ENCODE measurements at regions not wholly inside any gene's neighbourhood (a gene's known extent, or its start where the extent isn't known, plus 50 kb on each side); places are given as distances from the start of the nearest gene placed in this dataset.

- POLR2A ChIA-PET = no interaction called here
- BruUV-seq (replicated peaks) = no TSS peak
- in situ Hi-C loops (cut with MboI) = no loop called here
These were observed 601.0 kb downstream of the NUF2 start for GRCh38 chr1:163922743-163923201.

GRCh38 chr1:163924041-163924440 is 602.3 kb downstream of the NUF2 start:
- no peaks in the 10 kb centered on the region; the same call in 1 of the 2 replicates for H3K9me3 ChIP-seq (replicated peaks; ENCODE audit: control insufficient read depth, insufficient read depth, low read depth, low read length)
- no peaks in the 10 kb centered on the region for H3K27me3 ChIP-seq (ENCODE audit: control insufficient read depth in 2 of 2, insufficient read depth in 2 of 2, low read length in 2 of 2)
- WGBS (ENCODE audit: insufficient coverage, low coverage, missing lambda C conversion rate) = 0% methylated on average over 3 of the region's 3 CpGs
- no peaks in the 10 kb centered on the region for H4K20me1 ChIP-seq (replicated peaks; ENCODE audit: control insufficient read depth, insufficient read depth, low read length)
- DNase-seq (ENCODE audit: extremely low read depth in 1 of 4, low spot score in 3 of 4) = no peak
- H3K4me1 ChIP-seq (replicated peaks in 1 of 2; ENCODE audit: control insufficient read depth in 2 of 2, insufficient read depth in 2 of 2, low read length in 2 of 2) = no peaks in the 10 kb centered on the region
- ChIA-PET CTCF (ENCODE audit: low intra/inter-chr PET ratio) (no interaction called here), POLR2A (no interaction called here)
- no peaks in the 10 kb centered on the region for H3K79me2 ChIP-seq (ENCODE audit: control insufficient read depth, insufficient read depth, low read length)
- no peak overlapping the region for H3K4me3 ChIP-seq
- FAIRE-seq = no peak
- in situ Hi-C loops (cut with MboI) = no loop called here
- H3K9me1 ChIP-seq (ENCODE audit: control insufficient read depth, insufficient read depth, low read length) = no peaks in the 10 kb centered on the region
- H3K4me2 ChIP-seq (ENCODE audit: insufficient read depth, low read length) = no peak overlapping the region
- no peak overlapping the region for H2AFZ ChIP-seq (ENCODE audit: low read depth, low read length)
- no peak overlapping the region for H3K9ac ChIP-seq (ENCODE audit: insufficient read depth in 1 of 2, low read depth in 2 of 2, low read length in 2 of 2)
- intact Hi-C loops (cut with micrococcal nuclease) = no loop called here
- H3K27ac ChIP-seq (ENCODE audit: extremely low read depth, low read depth, low read length) = no peak overlapping the region
- ATAC-seq = no peak
- TF ChIP-seq LCOR (CRISPR knock-in tag; IDR thresholded peaks at IDR 0.05) (no peak), NFYB (IDR thresholded peaks at IDR 0.05; ENCODE audit: extremely low read depth, insufficient read length) (no peak), RFX5 (IDR thresholded peaks at IDR 0.05; ENCODE audit: low read depth, low read length) (no peak), MLX (CRISPR knock-in tag; conservative IDR thresholded peaks at IDR 0.05) (no peak), CHAMP1 (IDR thresholded peaks at IDR 0.05) (no peak)
- no TSS peak for BruUV-seq (replicated peaks)
- H3K36me3 ChIP-seq (ENCODE audit: control insufficient read depth, insufficient read depth, low read length) = no peaks in the 10 kb centered on the region

More at GRCh38 chr1:163922743-163923201, 601.0 kb downstream of the NUF2 start:
- Histone ChIP-seq H2AFZ (ENCODE audit: low read depth, low read length) (no peak overlapping the region), H3K27ac (ENCODE audit: extremely low read depth, low read depth, low read length) (no peak overlapping the region), H3K79me2 (ENCODE audit: control insufficient read depth, insufficient read depth, low read length) (no peaks in the 10 kb centered on the region), H3K4me1 (replicated peaks in 1 of 2; ENCODE audit: control insufficient read depth in 2 of 2, insufficient read depth in 2 of 2, low read length in 2 of 2) (no peaks in the 10 kb centered on the region), H3K9me1 (ENCODE audit: control insufficient read depth, insufficient read depth, low read length) (no peaks in the 10 kb centered on the region), H3K27me3 (ENCODE audit: control insufficient read depth in 2 of 2, insufficient read depth in 2 of 2, low read length in 2 of 2) (no peaks in the 10 kb centered on the region), H3K4me3 (no peak overlapping the region), H3K36me3 (ENCODE audit: control insufficient read depth, insufficient read depth, low read length) (no peaks in the 10 kb centered on the region), H4K20me1 (replicated peaks; ENCODE audit: control insufficient read depth, insufficient read depth, low read length) (no peaks in the 10 kb centered on the region), H3K9me3 (replicated peaks; ENCODE audit: control insufficient read depth, insufficient read depth, low read depth, low read length) (no peaks in the 10 kb centered on the region; the same call in 1 of the 2 replicates), H3K9ac (ENCODE audit: insufficient read depth in 1 of 2, low read depth in 2 of 2, low read length in 2 of 2) (no peak overlapping the region), H3K4me2 (ENCODE audit: insufficient read depth, low read length) (no peak overlapping the region)
- FAIRE-seq = no peak
- ATAC-seq = no peak
- DNase-seq (ENCODE audit: extremely low read depth in 1 of 4, low spot score in 3 of 4) = no peak
- TF ChIP-seq CC2D1A (IDR thresholded peaks at IDR 0.05) (no peak), BDP1 (IDR thresholded peaks at IDR 0.05; ENCODE audit: insufficient read depth, insufficient read length) (no peak)
- CTCF ChIA-PET (ENCODE audit: low intra/inter-chr PET ratio) = no interaction called here
- intact Hi-C loops (cut with micrococcal nuclease) = no loop called here

Measured in K562 (cell line).